ENCODE measurements at regions not wholly inside any gene's neighbourhood (a gene's known extent, or its start where the extent isn't known, plus 50 kb on each side); places are given as distances from the start of the nearest gene placed in this dataset.

- dilution Hi-C loops (cut with MboI; ENCODE audit: extremely low pct_ligation_motif_present, low sequenced_read_pairs), result no loop called here
- H3K4me1 ChIP-seq (ENCODE audit: control insufficient read depth, extremely low read depth, insufficient read depth, low read length), result no peaks in the 10 kb centered on the region
- no peak overlapping the region for H3K9ac ChIP-seq (replicated peaks; ENCODE audit: extremely low read depth, insufficient read depth, low read length)
- no peak overlapping the region for H3K4me3 ChIP-seq (replicated peaks in 1 of 3; ENCODE audit: insufficient read depth in 1 of 3, low read depth in 1 of 3, low read length in 3 of 3)
- H3K4me2 ChIP-seq (ENCODE audit: insufficient read depth, low read length), result no peak overlapping the region
- no peaks in the 10 kb centered on the region for H3K9me1 ChIP-seq (replicated peaks; ENCODE audit: control insufficient read depth, extremely low read depth, insufficient read depth, low read length)
- no peak overlapping the region for H2AFZ ChIP-seq (ENCODE audit: low read depth, low read length)
- BruUV-seq (replicated peaks), result no TSS peak
- no peaks in the 10 kb centered on the region for H4K20me1 ChIP-seq (replicated peaks; ENCODE audit: control insufficient read depth, extremely low read depth, insufficient read depth, low read length)
- FAIRE-seq, result no peak
- TF ChIP-seq MAX (IDR thresholded peaks at IDR 0.05; ENCODE audit: insufficient read depth, insufficient read length), result no peak
- no peak for TF ChIP-seq MYC (IDR thresholded peaks at IDR 0.05; ENCODE audit: low read depth, low read length)
- TF ChIP-seq GATA2 (IDR thresholded peaks at IDR 0.05; ENCODE audit: insufficient read depth, insufficient read length, low read depth, low read length), result no peak
- no peak for TF ChIP-seq EZH2 (IDR thresholded peaks at IDR 0.05; ENCODE audit: borderline replicate concordance, low read depth, low read length, severe bottlenecking)
- H3K9me3 ChIP-seq (replicated peaks; ENCODE audit: control insufficient read depth, insufficient read depth, low read length), result no peaks in the 10 kb centered on the region
- DNase-seq (ENCODE audit: low read depth, low spot score), result no peak
- ChIA-PET POLR2A (no interaction called here), CTCF (no interaction called here)
- no peaks in the 10 kb centered on the region for H3K36me3 ChIP-seq (ENCODE audit: control insufficient read depth in 2 of 2, extremely low read depth in 1 of 2, insufficient read depth in 2 of 2, low read length in 2 of 2)
- intact Hi-C loops (cut with micrococcal nuclease), result no loop called here
- no peaks in the 10 kb centered on the region for H3K79me2 ChIP-seq (ENCODE audit: control insufficient read depth, insufficient read depth, low read length)
- H3K27me3 ChIP-seq (ENCODE audit: control insufficient read depth in 2 of 2, insufficient read depth in 2 of 2, low read length in 2 of 2), result peaks cover 6% of the 10 kb centered on the region in 2 experiments
- no peak overlapping the region for H3K27ac ChIP-seq (ENCODE audit: insufficient read depth, low read depth, low read length)
Observed at GRCh38 chr9:79257790-79258351, 313.9 kb upstream of the TLE4 start.

DNA sequence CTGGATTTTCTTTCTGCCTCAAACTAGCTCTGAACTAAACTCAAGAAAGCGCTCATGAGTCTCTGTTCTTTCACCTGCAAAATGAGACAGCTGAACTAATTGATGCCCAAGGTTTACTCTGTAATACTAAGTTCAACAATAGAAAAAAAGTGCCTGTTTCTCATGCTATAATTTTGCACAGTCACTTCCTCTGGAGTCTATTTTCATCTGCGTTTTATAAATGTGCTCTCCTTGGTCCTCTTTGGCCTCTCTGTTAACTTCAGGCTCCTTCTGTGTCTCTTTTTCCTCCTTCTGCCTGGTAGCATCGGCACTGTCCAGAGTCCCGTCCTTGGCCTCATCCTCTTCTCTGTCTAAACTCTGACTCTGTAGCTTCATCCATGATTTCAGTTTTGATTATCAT, 311.9 kb upstream of the TLE4 start:
- no peak for DNase-seq (ENCODE audit: low read depth, low spot score)
- intact Hi-C loops (cut with micrococcal nuclease) (no loop called here), dilution Hi-C loops (cut with MboI; ENCODE audit: extremely low pct_ligation_motif_present, low sequenced_read_pairs) (no loop called here)
- no peaks in the 10 kb centered on the region for H3K36me3 ChIP-seq (ENCODE audit: control insufficient read depth in 2 of 2, extremely low read depth in 1 of 2, insufficient read depth in 2 of 2, low read length in 2 of 2)
- H3K79me2 ChIP-seq (ENCODE audit: control insufficient read depth, insufficient read depth, low read length), result no peaks in the 10 kb centered on the region
- no peak overlapping the region for H3K9ac ChIP-seq (replicated peaks; ENCODE audit: extremely low read depth, insufficient read depth, low read length)
- ChIA-PET CTCF (no interaction called here), POLR2A (no interaction called here)
- H3K27ac ChIP-seq (ENCODE audit: insufficient read depth, low read depth, low read length), result no peak overlapping the region
- H2AFZ ChIP-seq (ENCODE audit: low read depth, low read length), result no peak overlapping the region
- FAIRE-seq, result no peak
- H3K9me1 ChIP-seq (replicated peaks; ENCODE audit: control insufficient read depth, extremely low read depth, insufficient read depth, low read length), result no peaks in the 10 kb centered on the region
- no peaks in the 10 kb centered on the region for H3K9me3 ChIP-seq (replicated peaks; ENCODE audit: control insufficient read depth, insufficient read depth, low read length)
- no peak for TF ChIP-seq CTCF (IDR thresholded peaks at IDR 0.05; ENCODE audit: extremely low read depth in 1 of 2, insufficient read depth in 1 of 2, low read depth in 1 of 2, low read length in 2 of 2)
- H3K4me1 ChIP-seq (ENCODE audit: control insufficient read depth, extremely low read depth, insufficient read depth, low read length), result no peaks in the 10 kb centered on the region
- H3K4me2 ChIP-seq (ENCODE audit: insufficient read depth, low read length), result no peak overlapping the region
- no TSS peak for BruUV-seq (replicated peaks)
- H3K4me3 ChIP-seq (replicated peaks in 1 of 3; ENCODE audit: insufficient read depth in 1 of 3, low read depth in 1 of 3, low read length in 3 of 3), result no peak overlapping the region
- H4K20me1 ChIP-seq (replicated peaks; ENCODE audit: control insufficient read depth, extremely low read depth, insufficient read depth, low read length), result no peaks in the 10 kb centered on the region
- H3K27me3 ChIP-seq (ENCODE audit: control insufficient read depth in 2 of 2, insufficient read depth in 2 of 2, low read length in 2 of 2), result peaks cover 6% of the 10 kb centered on the region in 2 experiments
